ENCODE measurements at regions not wholly inside any gene's neighbourhood (a gene's known extent, or its start where the extent isn't known, plus 50 kb on each side); places are given as distances from the start of the nearest gene placed in this dataset.
"Not testable (repeated sequence)": the region's sequence is repeated elsewhere in the genome, so short reads cannot be mapped to it uniquely, and the experiment has no call there.

GRCh38 chr12:32983968-32984367, 87.4 kb upstream of the PKP2 start:
- in situ Hi-C loops (cut with HindIII; ENCODE audit: low pct_ligation_motif_present, low pct_unique_long_range_greater_than_20kb, low sequenced_read_pairs), result no loop called here
- peak; percentile 41 for DNase-seq

DNA sequence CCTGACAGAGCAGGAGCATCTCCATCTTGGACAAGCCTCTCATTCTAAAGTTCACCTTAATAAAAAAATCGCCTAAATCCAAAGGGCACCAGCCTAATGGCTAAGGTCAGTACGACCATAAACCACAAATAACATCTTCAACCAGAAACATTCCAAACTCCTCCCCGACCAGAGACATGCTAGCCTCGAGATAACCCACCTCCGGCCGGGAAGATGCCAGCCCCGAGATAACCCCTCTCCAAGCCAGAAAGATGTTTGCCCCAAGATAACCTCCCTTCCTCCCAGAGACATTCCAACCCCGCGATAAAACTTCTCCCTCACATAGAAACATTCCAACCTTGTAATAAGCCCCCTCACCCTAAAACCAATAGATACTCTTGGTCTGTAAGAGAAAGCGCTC, 86.8 kb upstream of the PKP2 start:
- in situ Hi-C loops (cut with HindIII; ENCODE audit: low pct_ligation_motif_present, low pct_unique_long_range_greater_than_20kb, low sequenced_read_pairs), result no loop called here
- no peak for DNase-seq

DNA sequence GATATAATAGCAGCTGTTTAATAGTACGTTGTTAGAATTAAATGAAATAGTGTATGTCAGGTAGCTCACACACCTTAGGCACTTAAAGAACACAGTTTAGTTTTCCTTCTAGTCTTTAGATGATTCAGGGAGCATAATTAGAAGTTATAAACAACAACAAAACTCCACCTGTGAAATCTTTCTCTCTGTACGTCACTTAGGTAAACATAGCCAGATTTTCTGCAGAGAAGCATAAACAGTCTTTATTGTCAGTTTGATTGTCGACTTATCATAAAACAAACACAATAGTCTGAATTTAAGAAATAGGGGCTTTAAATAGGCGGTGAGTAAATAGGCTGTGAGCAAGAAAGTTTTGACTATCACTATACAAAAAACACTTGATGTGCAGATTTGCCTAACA, 84.6 kb upstream of the PKP2 start:
- in situ Hi-C loops (cut with HindIII; ENCODE audit: low pct_ligation_motif_present, low pct_unique_long_range_greater_than_20kb, low sequenced_read_pairs), result no loop called here
- no peak for DNase-seq

DNA sequence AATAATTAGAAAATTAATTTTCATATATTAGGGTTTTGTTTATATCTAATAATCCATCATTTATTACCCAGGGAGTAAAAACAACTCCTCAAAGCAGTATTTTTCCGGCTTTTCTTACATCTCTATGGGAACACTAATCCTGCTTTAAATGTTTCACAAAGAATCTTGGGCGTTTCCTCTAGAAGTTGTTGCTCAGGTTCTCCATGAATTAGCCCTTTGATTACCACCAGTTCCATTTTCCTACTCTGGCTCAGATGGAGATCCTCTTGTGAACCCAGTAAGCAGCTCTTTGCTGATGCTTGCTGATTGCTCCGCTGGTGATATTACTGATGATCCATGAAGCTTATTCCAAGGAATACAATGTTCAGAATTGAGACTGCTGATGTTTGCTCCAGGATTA, 78.5 kb upstream of the PKP2 start:
- in situ Hi-C loops (cut with HindIII; ENCODE audit: low pct_ligation_motif_present, low pct_unique_long_range_greater_than_20kb, low sequenced_read_pairs), result no loop called here
- no peak for DNase-seq

GRCh38 chr12:32970465-32971110, 74.0 kb upstream of the PKP2 start:
- in situ Hi-C loops (cut with HindIII; ENCODE audit: low pct_ligation_motif_present, low pct_unique_long_range_greater_than_20kb, low sequenced_read_pairs), result no loop called here
- DNase-seq, result no peak

DNA sequence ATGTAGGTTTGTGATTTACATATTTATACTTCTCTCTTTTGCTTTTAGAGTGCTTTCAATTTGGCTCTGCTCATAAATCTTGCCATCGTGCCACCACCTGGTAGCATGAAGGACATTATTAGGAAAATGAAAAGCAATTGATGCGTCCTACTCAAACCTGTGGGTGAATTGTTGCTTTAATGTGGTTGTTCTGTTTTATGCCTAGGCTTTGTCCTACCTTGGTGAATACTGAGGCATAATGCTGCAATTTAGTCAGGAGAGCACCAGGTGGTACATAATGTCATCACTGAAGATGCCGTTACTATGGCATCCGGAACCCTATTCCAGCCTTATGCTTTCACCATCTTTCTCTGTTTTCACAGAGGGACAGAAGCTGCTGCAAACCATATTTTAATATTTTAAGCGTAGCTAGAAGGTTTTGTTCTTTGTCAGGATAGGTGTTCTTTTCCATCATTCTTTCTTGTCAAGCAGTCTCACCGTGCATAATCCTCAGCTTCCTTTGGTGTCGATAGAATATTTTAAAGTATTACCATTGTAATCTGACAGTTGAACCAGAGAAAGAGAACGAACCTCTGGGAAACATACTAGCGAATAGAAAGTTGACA, 68.5 kb upstream of the PKP2 start:
- in situ Hi-C loops (cut with HindIII; ENCODE audit: low pct_ligation_motif_present, low pct_unique_long_range_greater_than_20kb, low sequenced_read_pairs), result no loop called here
- DNase-seq, result no peak

DNA sequence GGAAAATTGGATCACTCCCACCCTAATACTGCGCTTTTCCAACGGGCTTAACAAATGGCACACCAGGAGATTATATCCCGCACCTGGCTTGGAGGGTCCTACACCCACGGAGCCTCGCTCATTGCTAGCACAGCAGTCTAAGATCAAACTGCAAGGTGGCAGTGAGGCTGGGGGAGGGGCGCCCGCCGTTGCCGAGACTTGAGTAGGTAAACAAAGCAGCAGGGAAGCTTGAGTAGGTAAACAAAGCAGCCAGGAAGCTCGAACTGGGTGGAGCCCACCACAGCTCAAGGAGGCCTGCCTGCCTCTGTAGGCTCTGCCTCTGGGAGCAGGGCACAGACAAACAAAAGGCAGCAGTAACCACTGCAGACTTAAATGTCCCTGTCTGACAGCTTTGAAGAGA, 59.8 kb upstream of the PKP2 start:
- DNase-seq; in situ Hi-C loops (cut with HindIII; ENCODE audit: low pct_ligation_motif_present, low pct_unique_long_range_greater_than_20kb, low sequenced_read_pairs): not testable (repeated sequence)

DNA sequence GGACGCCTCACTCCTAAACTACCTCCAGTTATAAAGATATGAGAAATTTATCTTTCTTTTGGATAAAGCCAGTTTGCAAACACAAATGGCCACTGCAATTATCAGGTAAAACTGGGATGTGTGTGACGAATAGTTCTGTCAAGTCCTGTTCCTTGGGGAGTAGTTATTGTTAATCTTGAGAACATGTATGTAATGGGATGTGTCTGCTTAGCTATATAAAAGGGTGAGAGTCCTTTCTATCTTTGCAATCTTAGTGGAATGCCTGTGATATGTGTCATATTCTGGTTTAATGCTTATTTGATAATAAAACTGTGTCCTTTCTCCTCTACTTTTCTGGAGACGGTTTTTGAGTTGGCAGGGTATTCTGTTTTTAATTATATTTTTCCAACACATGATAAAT, 56.1 kb upstream of the PKP2 start:
- DNase-seq, result no peak
- in situ Hi-C loops (cut with HindIII; ENCODE audit: low pct_ligation_motif_present, low pct_unique_long_range_greater_than_20kb, low sequenced_read_pairs), result no loop called here

- in situ Hi-C loops (cut with HindIII; ENCODE audit: low pct_ligation_motif_present, low pct_unique_long_range_greater_than_20kb, low sequenced_read_pairs), result loop anchor here (25.0 kb wide), 1 partner anchor 188 kb away; the partner anchor contains the start of gene YARS2
- DNase-seq, result no peak
Measured at GRCh38 chr12:32949815-32950214, 53.2 kb upstream of the PKP2 start.

DNA sequence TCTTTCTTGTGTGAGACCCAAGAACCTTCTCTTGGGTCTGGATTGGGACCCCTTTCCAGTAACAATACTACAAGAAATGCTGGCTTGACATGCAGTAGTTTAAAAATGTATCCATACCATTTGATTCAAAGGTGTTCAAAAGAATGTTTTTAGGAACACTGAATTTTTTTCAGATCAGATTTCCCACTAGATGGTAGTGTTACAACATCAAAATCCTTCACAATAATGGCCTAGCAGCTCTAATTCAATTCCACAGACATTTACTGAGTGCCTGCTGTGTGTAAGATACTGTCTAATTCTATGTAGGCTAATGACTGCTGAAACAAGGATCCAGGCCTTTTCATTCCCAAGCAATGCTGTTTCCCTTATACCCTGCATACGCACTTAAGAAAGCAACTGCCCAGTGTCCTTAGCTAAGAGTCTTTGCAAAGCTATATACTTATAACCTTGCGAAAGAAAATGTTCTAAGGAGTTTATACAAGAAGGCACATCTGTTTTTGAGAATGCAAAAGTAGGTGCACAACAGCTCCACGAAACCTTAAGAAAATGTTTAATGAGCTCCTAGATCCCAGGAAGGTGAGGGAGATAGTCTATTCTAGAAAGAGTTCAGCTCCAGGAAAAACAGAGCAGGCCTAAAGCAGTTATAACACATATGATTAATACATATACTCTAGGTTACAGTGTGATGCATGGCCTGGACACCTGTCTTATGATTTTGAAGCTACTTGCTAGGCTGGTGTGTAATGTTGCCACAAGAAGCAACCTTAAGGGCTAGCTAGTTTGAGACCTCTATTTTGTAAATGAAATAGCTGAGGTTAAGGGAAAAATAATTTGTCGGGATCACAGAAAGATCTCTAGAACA, 50.9 kb upstream of the PKP2 start:
- peak; percentile 51 for DNase-seq
- in situ Hi-C loops (cut with HindIII; ENCODE audit: low pct_ligation_motif_present, low pct_unique_long_range_greater_than_20kb, low sequenced_read_pairs), result loop anchor here (25.0 kb wide), 1 partner anchor 185 kb away; the partner anchor contains the start of gene YARS2

GRCh38 chr12:32946504-32947131, 50.0 kb upstream of the PKP2 start:
- in situ Hi-C loops (cut with HindIII; ENCODE audit: low pct_ligation_motif_present, low pct_unique_long_range_greater_than_20kb, low sequenced_read_pairs), result loop anchor here (25.0 kb wide), 1 partner anchor 184 kb away; the partner anchor contains the start of gene YARS2
- DNase-seq, result no peak
